Right ventricle myocardium superior (tissue), 1 donor: ENCODE measurements at regions not wholly inside any gene's neighbourhood (a gene's known extent, or its start where the extent isn't known, plus 50 kb on each side); places are given as distances from the start of the nearest gene placed in this dataset.
"Not testable (repeated sequence)": the region's sequence is repeated elsewhere in the genome, so short reads cannot be mapped to it uniquely, and the experiment has no call there.

Experiments
- ATAC-seq: fragments of 200-7000 bp; cut with Tn5 transposase; one replicate; pipeline ENCODE4 v1.9.1; 2020; ENCODE audit warnings: mild to moderate bottlenecking; ENCODE audit not compliant: poor library complexity
- DNase-seq: peaks from one replicate; pipeline ENCODE4 v3.0.0-alpha.2; 2020
- intact Hi-C: fragments of 100-400 bp; cut with DNase I; formaldehyde crosslinking; loops from one replicate; pipeline ENCODE4 v1.11.2; 2022
- donor health status: DM: no; HTN: yes; CAD: no; lungs with severe emphysema.

DNA sequence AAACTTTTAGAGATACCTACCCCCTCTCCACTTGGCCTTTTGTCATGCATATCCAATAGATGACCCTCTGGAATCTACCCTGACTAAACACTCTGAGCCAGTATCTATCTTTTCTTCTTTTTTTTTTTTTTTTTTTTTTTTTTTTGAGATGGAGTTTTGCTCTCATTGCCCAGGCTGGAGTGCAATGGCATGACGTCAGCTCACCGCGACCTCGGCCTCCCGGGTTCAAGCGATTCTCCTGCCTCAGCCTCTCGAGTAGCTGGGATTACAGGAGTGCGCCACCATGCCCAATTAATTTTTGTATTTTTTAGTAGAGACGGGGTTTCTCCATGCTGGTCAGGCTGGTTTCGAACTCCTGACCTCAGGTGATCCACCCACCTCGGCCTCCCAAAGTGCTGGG, 50.8 kb upstream of the GRIN2B start:
- DNase-seq, intact Hi-C loops, ATAC-seq: not testable (repeated sequence)

DNA sequence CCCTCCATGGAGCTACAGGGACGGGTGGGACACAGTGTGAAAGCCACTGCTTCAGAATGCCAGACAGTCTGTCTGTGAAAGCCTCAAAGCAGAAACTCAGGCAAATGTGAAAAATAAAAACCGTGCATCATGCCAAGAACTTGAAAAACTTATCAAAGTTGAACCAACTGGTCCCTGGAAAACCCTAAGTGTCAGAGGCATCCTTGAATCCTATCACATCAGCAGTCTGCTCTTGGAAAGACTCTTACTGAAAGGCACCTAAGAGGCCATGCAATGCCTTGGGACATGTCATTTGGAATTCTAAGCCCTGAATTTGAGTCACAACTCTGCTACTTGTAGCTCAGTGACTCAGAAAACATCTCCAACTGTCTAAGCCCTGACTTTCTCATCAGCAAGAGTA, 62.4 kb upstream of the GRIN2B start:
- DNase-seq = no peak
- intact Hi-C loops = no loop called here
- ATAC-seq = no peak

DNA sequence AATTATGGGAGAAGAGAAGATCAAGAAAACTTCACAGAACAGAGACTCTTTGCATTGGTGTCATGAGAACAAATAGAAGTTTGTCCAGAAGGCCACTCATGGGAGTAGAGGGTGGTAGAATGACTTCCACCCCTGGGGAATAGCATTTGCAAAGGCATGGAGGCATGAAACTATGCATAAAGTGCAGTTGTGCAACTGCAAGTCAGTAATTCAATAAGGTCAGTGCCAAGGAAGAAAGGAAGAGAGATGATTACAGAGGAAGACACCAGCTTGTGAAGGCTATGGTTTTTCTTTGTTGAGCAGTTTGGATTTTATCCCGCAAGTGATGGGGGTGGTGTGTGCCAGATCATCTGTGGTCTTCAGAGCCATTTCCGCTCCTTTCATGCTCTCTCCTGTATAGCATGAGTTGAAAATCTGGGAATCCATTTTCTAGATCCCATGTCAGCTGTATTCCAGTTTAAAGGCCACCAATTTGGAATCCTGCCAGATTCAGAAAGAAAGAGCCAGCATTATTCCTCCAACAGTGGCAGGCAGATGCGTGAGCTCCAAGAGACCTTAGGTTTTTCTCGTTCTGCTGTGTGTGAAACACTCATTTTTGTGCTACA, 67.6 kb upstream of the GRIN2B start:
- no peak for DNase-seq
- no peak for ATAC-seq
- intact Hi-C loops = no loop called here

DNA sequence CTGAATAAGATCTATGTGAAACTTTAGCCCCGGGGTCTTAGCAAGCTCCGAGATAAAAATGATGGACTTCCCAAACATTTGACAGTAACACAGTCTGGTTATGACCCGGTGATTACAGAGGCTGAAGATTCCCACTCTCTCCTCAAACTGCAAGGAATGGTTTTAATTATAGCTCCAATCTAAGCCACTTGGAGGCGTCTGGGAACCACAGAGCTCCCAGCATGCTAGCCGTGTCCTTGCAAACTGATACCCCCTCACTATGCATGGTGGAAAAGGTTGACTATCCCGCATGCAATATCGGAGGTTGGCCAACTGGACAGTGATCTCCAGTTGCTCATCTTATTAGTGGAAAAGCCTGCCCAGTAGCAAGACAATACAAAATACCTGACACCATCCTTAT, 76.5 kb upstream of the GRIN2B start:
- intact Hi-C loops = no loop called here
- no peak for DNase-seq
- peak; percentile 56 for ATAC-seq

DNA sequence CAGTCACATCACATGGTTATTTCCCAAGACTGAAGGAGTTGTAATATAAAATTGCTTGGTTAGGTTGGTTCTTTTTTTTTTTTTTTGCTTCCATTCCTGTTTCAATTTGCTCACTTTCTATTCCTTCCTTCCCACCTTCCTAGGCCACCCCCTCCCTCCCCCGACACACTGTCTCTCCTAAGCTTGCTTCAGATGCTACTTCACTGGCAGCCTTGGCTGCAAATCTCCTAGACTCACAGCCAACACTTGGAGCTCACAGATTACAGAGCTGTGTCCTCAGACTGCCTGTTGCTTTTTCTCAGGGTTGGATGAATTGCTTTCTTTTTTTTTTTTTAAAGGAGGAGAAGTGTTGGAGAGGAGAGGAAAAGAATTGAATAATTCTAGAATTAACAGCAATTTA, 77.3 kb upstream of the GRIN2B start:
- ATAC-seq (peak; percentile 77), DNase-seq (peak; percentile 54)
- intact Hi-C loops = no loop called here

DNA sequence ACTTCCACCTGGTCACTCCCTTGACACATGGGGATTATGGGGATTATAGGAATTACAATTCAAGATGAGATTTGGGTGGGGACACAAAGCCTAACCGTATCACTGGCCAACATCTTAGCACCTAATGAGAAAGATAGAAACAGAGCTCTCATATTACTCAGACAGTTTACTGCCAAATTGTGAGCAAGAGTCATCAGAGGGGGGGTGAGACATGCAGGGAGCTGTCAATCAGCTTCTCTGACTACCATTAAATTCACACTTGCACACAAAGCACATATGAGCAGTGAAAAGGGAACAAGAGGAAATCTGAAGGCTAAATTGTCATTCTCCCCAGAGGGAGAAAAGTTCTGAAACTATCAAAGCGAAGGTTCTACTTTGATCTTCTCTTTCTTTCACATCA, 78.1 kb upstream of the GRIN2B start:
- ATAC-seq (no peak), DNase-seq (no peak)

DNA sequence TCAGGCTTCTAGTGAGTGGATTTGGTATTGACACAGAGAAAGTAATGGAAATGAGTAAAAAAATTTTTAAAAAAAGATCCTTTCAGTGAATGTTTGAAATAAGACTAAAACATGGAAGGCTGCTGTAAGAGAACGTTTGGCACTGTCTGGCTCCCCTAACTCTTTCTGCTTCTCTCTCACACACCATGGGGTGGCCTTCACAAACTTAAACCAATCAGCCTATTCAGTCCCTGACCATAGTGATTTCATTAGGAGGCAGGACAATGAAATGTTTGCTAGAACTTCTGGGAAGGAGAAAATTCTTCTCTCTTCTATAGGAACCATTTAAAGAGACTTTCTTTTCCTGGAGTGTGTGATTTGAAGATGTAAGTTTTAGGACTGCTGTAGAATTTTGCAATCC, 84.2 kb upstream of the GRIN2B start:
- intact Hi-C loops = no loop called here
- no peak for ATAC-seq

More for the DNA sequence above, 78.1 kb upstream of the GRIN2B start:
- intact Hi-C loops = no loop called here

DNA sequence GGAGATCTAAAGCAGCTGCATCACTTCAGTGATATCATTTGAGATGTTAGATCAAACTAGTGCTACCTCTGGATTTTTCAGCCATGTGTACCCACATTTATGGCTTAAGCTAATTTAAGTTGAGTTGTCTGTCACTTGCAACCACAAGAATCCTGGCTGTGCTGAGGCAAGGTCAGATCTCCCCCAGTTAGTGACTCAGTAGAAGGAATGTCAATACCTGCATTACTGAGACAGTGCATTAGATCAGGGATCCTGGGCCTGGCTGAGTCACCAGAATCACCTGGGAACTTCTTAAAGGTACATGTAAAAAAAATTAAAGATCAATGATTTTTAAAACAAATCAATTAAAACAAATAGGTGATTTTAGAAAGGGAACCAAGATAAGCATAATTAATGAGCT, 84.6 kb upstream of the GRIN2B start:
- intact Hi-C loops = no loop called here
- ATAC-seq (no peak), DNase-seq (no peak)

More for the DNA sequence above, 84.2 kb upstream of the GRIN2B start:
- no peak for DNase-seq

DNA sequence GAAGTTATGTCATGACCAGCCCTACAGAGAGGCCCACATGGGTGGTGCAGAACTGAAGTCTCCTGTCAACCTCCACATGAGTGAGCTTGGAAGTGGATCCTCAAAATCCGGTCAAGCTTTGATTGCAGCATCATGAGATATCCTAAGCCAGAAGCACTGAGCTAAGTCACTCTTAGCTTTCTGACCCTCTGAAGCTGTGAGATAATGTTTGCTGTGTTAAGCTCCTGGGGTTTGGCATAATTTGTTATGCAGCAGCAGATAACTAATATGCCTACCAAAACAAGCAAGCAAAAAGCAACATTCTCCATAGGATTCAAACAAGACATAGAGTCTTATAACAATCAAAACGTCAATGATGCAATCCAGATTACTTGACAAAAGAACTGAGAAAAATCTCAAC, 87.6 kb upstream of the GRIN2B start:
- ATAC-seq (no peak), DNase-seq (no peak)
- intact Hi-C loops = no loop called here

DNA sequence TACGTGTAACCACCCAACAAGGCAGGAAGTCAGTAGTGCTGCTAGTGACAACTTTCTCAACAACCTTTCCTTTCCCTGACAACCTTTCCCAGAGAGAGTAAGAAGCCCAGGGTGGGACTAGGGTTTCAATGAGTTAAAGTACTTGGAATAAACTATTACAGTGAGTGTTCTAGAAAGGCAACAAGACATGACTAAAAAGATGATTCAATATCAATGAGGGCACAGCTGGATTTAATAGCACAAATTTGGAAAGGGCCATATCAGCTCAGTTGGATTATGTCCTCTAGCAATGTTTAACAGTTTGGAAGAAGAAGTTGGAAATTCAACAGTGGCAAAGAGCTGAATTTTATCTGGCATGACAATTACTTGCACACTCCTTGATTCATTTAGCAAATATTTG, 90.4 kb upstream of the GRIN2B start:
- ATAC-seq = no peak
- no peak for DNase-seq
- intact Hi-C loops = no loop called here

DNA sequence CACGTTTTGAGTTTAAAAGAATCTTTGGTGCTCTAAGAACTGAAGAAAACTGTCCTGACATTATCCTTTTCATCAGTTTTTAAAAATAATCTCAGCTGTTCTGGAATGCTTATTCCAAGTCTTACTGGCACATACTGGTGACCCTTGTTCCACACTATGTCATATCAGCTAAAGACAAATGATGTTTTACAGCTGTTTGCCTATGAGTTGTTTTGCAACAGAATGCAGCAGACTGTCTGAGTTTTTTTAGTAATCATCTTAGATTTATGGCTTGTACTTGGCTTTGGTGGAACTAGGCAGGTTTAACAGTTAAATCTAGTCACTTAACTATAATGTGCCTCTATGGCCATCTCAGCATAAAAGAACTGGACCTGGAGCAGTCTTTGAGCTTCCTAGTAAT, 91.6 kb upstream of the GRIN2B start:
- intact Hi-C loops = no loop called here
- no peak for DNase-seq
- ATAC-seq = peak; percentile 76

DNA sequence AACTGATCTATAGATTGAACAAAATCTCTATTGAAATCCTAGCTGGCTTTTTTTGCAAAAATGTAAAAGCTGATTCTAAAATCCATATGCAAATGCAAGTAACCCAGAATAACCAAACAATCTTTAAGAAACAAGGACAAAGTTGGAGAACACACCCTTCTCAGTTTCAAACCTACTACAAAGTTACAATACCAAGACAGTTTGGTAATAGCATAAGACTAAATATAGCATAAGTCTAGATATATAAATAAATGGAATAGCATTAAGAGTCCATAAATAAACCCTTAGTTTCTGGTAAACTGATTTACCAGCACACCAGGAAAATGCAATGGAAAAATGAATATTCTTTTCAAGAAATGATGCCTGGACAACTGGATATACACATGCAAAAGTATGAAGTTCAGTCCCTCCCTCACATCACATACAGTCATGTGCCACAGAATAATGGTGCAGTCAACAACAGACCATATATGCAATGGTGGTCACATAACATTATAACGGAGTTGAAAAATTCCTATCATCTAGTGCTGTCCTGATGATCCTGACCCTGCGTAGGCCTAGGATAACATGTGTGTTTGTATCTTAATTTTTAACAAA, 94.5 kb upstream of the GRIN2B start:
- ATAC-seq (no peak), DNase-seq (no peak)

DNA sequence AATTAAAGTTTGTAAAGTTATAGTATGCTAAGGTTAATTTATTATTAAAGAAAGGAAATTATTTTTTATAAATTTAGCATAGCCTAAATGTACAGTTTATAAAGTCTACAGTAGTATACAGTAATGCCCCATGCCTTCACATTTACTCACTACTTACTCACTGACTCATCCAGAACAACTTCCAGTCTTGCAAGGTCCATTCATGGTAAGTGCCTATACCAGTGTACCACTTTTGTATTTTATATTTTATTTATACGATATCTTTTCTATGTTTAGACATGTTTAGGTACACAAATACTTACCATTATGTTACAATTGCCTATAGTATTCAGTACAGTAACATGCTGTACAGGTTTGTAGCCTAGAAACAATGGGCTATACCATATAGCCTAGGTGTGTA, 95.1 kb upstream of the GRIN2B start:
- DNase-seq (no peak), ATAC-seq (no peak)
- intact Hi-C loops = no loop called here

More for the DNA sequence above, 94.5 kb upstream of the GRIN2B start:
- intact Hi-C loops = no loop called here

DNA sequence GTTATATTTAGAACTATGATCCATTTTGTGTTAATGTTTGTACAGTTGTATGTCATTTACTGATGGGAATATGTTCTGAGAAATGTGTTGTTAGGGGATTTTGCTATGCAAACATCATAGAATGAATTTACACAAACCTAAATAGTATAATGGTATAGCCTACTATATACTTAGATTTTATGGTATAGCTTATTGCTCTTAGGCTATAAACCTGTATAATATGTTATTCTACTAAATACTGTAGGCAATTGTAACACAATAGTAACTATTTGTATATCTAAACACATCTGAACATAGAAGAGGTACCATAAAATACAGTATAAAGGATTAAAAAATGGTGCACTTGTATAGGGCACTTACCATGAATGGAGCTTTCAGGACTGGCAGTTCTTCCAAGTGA, 105.4 kb upstream of the GRIN2B start:
- intact Hi-C loops = no loop called here
- ATAC-seq (no peak), DNase-seq (no peak)

DNA sequence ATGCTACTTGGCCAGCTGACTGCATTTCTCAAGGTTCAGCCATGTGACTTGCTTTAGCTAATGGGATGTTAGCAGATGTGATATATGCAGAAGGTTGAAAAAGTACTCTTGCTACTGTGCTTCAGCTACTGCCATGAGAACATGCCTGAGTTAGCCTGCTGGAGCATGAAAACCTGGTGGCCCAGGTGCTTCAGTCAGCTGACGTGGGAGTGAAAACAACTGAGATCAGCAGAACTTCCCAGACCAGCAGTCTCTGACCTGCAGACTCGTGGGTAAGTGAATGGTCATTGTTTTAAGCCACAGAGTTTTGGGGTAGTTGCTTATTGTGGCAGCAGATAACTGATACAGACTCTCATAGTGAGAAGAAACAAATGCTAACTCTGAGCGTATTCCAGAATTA, 118.6 kb upstream of the GRIN2B start:
- DNase-seq = no peak
- ATAC-seq = no peak
- intact Hi-C loops = no loop called here

DNA sequence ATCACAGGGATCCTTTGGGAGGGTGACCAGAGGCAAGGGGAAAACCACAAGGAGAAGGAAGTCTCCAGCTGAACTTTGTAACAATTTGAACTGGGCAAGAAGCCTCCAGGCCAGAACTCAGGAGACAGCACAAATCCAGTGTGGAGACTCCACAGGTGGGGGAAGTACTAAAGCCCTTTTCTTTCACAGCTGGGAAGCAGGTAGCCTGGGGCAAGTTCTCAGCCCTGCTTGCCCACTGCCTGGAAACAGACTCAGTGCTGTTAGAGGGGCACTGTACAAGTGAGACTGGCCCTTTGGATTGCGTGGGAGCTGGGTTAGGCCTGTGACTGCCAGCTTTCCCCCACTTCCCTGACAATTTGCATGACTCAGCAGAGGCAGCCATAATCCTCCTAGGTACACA, 120.2 kb upstream of the GRIN2B start:
- DNase-seq, intact Hi-C loops, ATAC-seq: not testable (repeated sequence)

DNA sequence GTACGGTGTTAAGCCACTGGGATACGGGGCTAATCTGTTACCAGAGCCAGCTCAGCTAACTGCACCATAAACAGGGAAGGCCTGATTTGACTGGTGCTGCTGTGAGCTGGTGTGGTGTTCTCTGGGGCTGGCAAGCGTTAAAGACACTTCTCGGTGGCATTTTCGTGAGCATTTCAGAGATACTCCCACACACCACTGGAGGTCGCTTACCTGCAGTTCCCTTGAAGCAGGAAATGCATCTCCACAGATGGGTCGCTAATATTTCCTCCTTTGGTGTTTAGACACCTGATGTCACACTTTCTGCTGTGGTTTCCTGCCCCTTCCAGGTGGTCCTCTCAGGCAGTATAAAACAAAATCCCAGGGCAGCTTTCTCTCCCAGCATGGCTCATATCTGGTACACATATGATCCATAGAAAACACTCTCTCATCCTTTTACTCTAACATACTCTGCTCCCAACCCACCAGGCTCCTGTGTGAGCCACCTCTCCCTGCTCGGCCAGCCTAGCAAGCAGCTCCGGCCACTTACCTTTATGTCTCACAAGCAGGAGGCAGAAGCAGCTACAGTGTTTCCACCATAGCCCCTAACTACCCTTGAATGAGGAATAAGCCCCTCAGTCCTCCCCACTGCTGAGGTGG, 129.9 kb upstream of the GRIN2B start:
- ATAC-seq (no peak), DNase-seq (no peak)
- intact Hi-C loops = no loop called here

DNA sequence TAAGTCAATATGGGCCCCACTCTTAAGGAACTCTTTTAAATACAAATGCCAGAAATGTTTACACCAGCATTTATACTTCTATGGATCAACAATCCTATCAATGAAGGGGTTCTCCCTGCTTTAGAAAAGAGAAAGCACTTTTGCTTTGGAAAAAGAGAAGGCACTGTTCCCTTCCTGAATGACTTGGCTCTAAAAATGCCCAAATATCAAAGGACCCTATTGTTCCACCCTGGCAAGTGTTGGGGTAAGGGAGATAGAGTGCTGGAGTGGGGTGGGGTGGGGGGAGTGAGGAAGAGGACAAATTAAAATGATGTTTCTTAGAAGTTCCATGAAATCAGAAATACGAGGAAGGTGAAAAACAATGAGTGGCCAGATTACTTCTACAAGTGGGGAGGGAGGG, 131.6 kb upstream of the GRIN2B start:
- ATAC-seq (no peak), DNase-seq (no peak)
- intact Hi-C loops = no loop called here

DNA sequence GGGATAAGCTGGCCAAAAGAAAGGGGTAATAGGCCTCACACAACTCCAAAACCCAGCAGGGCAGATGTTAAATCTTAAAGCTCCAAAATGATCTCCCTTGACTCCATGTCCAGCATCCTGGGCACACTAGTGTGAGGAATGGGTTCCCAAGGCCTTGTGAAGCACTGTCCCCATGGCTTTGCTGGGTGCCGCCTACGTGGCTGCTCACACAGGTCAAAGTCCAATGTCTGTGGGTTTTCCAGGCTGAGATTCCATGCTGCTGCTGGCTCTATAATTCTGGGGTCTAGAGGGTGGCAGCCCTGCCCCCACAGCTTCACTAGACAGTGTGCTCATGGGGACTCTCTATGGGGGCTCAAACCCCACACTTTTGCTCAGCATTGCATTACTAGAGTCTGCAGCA, 145.3 kb upstream of the GRIN2B start:
- no peak for DNase-seq
- intact Hi-C loops = no loop called here
- no peak for ATAC-seq

DNA sequence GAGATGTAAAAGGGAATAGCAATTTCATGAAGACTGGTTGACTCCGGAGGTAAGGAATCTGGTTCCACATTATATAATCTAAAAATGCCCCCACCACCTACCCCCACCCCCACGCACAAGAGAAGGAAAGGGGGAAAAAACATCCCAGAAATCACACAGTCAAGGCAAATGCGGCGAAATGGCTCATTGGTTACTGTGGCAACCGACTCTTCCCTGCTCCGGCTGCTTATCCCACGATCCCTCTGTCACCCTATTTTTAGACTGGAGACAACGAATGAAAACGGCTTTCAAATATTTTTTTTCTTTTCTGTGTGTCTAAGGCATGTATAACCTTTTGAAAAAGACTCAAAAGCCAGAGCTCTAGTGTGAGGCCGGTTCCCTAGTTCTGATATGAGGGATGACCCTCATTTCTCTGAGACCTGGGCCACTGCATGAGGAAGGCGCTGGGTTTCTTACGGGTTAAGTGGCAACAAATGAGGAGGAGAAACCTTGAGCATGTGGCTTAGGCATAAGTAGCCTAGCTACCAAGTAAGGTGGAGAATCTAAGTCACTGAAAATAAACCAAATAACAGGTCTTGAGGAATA, 148.3 kb upstream of the GRIN2B start:
- intact Hi-C loops = no loop called here
- ATAC-seq (no peak), DNase-seq (no peak)
